Natural killer cell (primary cell): ENCODE measurements at regions not wholly inside any gene's neighbourhood (a gene's known extent, or its start where the extent isn't known, plus 50 kb on each side); places are given as distances from the start of the nearest gene placed in this dataset.
"Not testable (repeated sequence)": the region's sequence is repeated elsewhere in the genome, so short reads cannot be mapped to it uniquely, and the experiment has no call there.

Experiments
- ATAC-seq, 3 donors: fragments of 150-1000 bp in 2 of 3; fragments of 200-7000 bp in 1 of 3; cut with Tn5 transposase; 1 replicate in 1 of 3; 2 replicates in 2 of 3; pipeline ENCODE4 v1.10.0; 2021; ENCODE audit warnings: mild to moderate bottlenecking in 2 of 3, moderate library complexity in 2 of 3
- DNase-seq, 2 donors: peaks; one replicate each; pipeline versions ENCODE4 v3.0.0 to v3.0.0-alpha.2; 2013 to 2021; ENCODE audit warnings: mixed read lengths in 1 of 2
- H3K27ac ChIP-seq: one replicate; pipeline ENCODE4 v1.5.1; 2013; ENCODE audit warnings: mild to moderate bottlenecking, low read length
- H3K27me3 ChIP-seq: one replicate; pipeline ENCODE4 v1.6.1; 2013; ENCODE audit warnings: low read length; ENCODE audit not compliant: control insufficient read depth, insufficient read depth
- H3K36me3 ChIP-seq: one replicate; pipeline ENCODE4 v1.6.1; 2013; ENCODE audit warnings: low read length; ENCODE audit not compliant: control insufficient read depth, insufficient read depth
- H3K4me1 ChIP-seq: one replicate; pipeline ENCODE4 v1.6.1; 2013; ENCODE audit warnings: low read length; ENCODE audit not compliant: control insufficient read depth, insufficient read depth
- H3K4me3 ChIP-seq: one replicate; pipeline ENCODE4 v1.5.1; 2013; ENCODE audit warnings: low read length
- H3K9me3 ChIP-seq: one replicate; pipeline ENCODE4 v1.6.1; 2013; ENCODE audit warnings: low read length; ENCODE audit not compliant: control insufficient read depth, insufficient read depth
- H3K27ac Mint-ChIP-seq, 2 donors: one replicate each; pipeline ENCODE4 v1.8.0; 2022; ENCODE audit warnings: mild to moderate bottlenecking in 2 of 2, mixed read lengths in 2 of 2, moderate library complexity in 1 of 2
- H3K27me3 Mint-ChIP-seq, 2 donors: one replicate each; pipeline ENCODE4 v1.8.0; 2022; ENCODE audit warnings: low read depth in 2 of 2, mixed read lengths in 2 of 2
- H3K36me3 Mint-ChIP-seq: one replicate; pipeline ENCODE4 v1.8.0; 2022; ENCODE audit warnings: mixed read lengths
- H3K4me1 Mint-ChIP-seq, 2 donors: one replicate each; pipeline ENCODE4 v1.8.0; 2022; ENCODE audit warnings: mixed read lengths in 2 of 2
- H3K4me3 Mint-ChIP-seq: one replicate; pipeline ENCODE4 v1.8.0; 2022; ENCODE audit warnings: mild to moderate bottlenecking, moderate library complexity, mixed read lengths
- H3K9me3 Mint-ChIP-seq, 2 donors: one replicate each; pipeline ENCODE4 v1.8.0; 2022; ENCODE audit warnings: mixed read lengths in 2 of 2
- CTCF ChIP-seq: fragments of 200-600 bp; IDR thresholded peaks from one replicate; pipeline ENCODE4 v1.8.0; 2022; ENCODE audit warnings: antibody characterized with exemption
- WGBS: methylation state at CpG from one replicate; pipeline ENCODE4 v1.1.7; 2013; ENCODE audit warnings: missing lambda C conversion rate; ENCODE audit not compliant: insufficient coverage; 5-methylcytosine and 5-hydroxymethylcytosine counted together
- intact Hi-C: fragments of 100-400 bp; cut with micrococcal nuclease; formaldehyde crosslinking; loops from one replicate; pipeline ENCODE4 v1.14.2; 2022

GRCh38 chrX:989959-990510 lies 222.4 kb downstream of the CRLF2 start:
- no peaks in the 10 kb centered on the region for H3K27me3 Mint-ChIP-seq
- no peaks in the 10 kb centered on the region for H3K4me1 ChIP-seq
- ATAC-seq (peak; percentile 76 to 94 (median 93)), DNase-seq (peak; percentile 18 to 86)
- TF ChIP-seq CTCF: no peak
- H3K4me3 ChIP-seq: peak overlapping the region; percentile 33
- peak overlapping the region; percentile 67 for H3K4me3 Mint-ChIP-seq
- peaks cover 16% of the 10 kb centered on the region in 2 donors for H3K9me3 Mint-ChIP-seq
- H3K36me3 Mint-ChIP-seq: no peaks in the 10 kb centered on the region
- H3K27ac Mint-ChIP-seq: peak overlapping the region; percentile 70 to 80
- H3K27ac ChIP-seq: peak overlapping the region; percentile 54
- no peaks in the 10 kb centered on the region for H3K9me3 ChIP-seq
- H3K36me3 ChIP-seq: no peaks in the 10 kb centered on the region
- intact Hi-C loops: no loop called here
- H3K4me1 Mint-ChIP-seq: peaks cover 0 to 8% of the 10 kb centered on the region in 2 donors
- WGBS: 65% methylated on average over 25 of the region's 25 CpGs
- no peaks in the 10 kb centered on the region for H3K27me3 ChIP-seq

GRCh38 chrX:988530-988929 lies 223.9 kb downstream of the CRLF2 start:
- H3K27me3 ChIP-seq, ATAC-seq, H3K4me1 Mint-ChIP-seq, intact Hi-C loops, DNase-seq, H3K4me1 ChIP-seq, H3K27ac Mint-ChIP-seq, H3K36me3 Mint-ChIP-seq, H3K27ac ChIP-seq, H3K27me3 Mint-ChIP-seq, H3K4me3 ChIP-seq, H3K9me3 ChIP-seq, H3K4me3 Mint-ChIP-seq, H3K36me3 ChIP-seq: not testable (repeated sequence)
- peaks cover 14 to 16% of the 10 kb centered on the region in 2 donors for H3K9me3 Mint-ChIP-seq
- WGBS: 90% methylated on average over 6 of the region's 6 CpGs

- H3K4me3 Mint-ChIP-seq: no peak overlapping the region
- no peak overlapping the region for H3K4me3 ChIP-seq
These were observed 230.4 kb downstream of the CRLF2 start for GRCh38 chrX:981791-982626.

More at GRCh38 chrX:981791-982626, 230.4 kb downstream of the CRLF2 start:
- DNase-seq (no peak), ATAC-seq (no peak)
- H3K36me3 ChIP-seq: no peaks in the 10 kb centered on the region
- peaks cover 21 to 29% of the 10 kb centered on the region in 2 donors for H3K27me3 Mint-ChIP-seq
- TF ChIP-seq CTCF: no peak
- peaks cover 2% of the 10 kb centered on the region for H3K27me3 ChIP-seq
- no peaks in the 10 kb centered on the region for H3K4me1 Mint-ChIP-seq
- intact Hi-C loops: no loop called here
- H3K27ac ChIP-seq: no peak overlapping the region
- peaks cover 0 to 1% of the 10 kb centered on the region in 2 donors for H3K9me3 Mint-ChIP-seq
- WGBS: 12% methylated on average over 20 of the region's 20 CpGs
- H3K9me3 ChIP-seq: no peaks in the 10 kb centered on the region
- H3K4me1 ChIP-seq: no peaks in the 10 kb centered on the region
- H3K36me3 Mint-ChIP-seq: no peaks in the 10 kb centered on the region
- H3K27ac Mint-ChIP-seq: no peak overlapping the region
